Endothelial cell of umbilical vein (primary cell): ENCODE measurements at regions not wholly inside any gene's neighbourhood (a gene's known extent, or its start where the extent isn't known, plus 50 kb on each side); places are given as distances from the start of the nearest gene placed in this dataset.

Source experiments
- BruUV-seq: library from RNA; stranded (reverse); fragments of 400-500 nt; replicated peaks from 2 replicates; lab custom pipeline; 2021; lab: Mats Ljungman, UMichigan
- CTCF ChIA-PET: fragments of 300-600, 350-600 bp; sonication (Branson Sonifier 250); formaldehyde crosslinking; loops from one replicate; lab custom pipeline; 2021; ENCODE audit warnings: antibody characterized with exemption, inconsistent platforms; lab: Charles Lee
- POLR2A ChIA-PET: fragments of 300-600, 350-600 bp; sonication (Branson Sonifier 250); formaldehyde crosslinking; loops from one replicate; lab custom pipeline; 2021; ENCODE audit warnings: antibody characterized with exemption, inconsistent platforms; lab: Charles Lee
- DNase-seq: peaks from one replicate; pipeline ENCODE4 v3.0.0-alpha.2; 2011; ENCODE audit warnings: low read depth, low spot score
- FAIRE-seq: peaks from 2 replicates; lab custom pipeline; 2011; peaks lifted over from hg19 to GRCh38; lab: Jason Lieb, UNC
- H2AFZ ChIP-seq: 2 replicates; pipeline ENCODE4 v1.6.0; 2012; ENCODE audit warnings: low read depth, low read length, control low read depth, inconsistent platforms
- H3K27ac ChIP-seq: 2 replicates; pipeline ENCODE4 v1.5.1; 2011; ENCODE audit warnings: low read depth, mild to moderate bottlenecking, control low read depth, low read length, moderate library complexity; ENCODE audit not compliant: insufficient read depth
- H3K27me3 ChIP-seq, 2 experiments: 2 replicates each; pipeline versions ENCODE4 v1.6.0 to v1.6.1; 2011; ENCODE audit warnings: low read length in 2 of 2, mixed read lengths in 1 of 2; ENCODE audit not compliant: control insufficient read depth in 2 of 2, insufficient read depth in 2 of 2
- H3K36me3 ChIP-seq, 2 experiments: 2 replicates in 1 of 2; 3 replicates in 1 of 2; pipeline ENCODE4 v1.5.1; 2011; ENCODE audit warnings: low read length in 2 of 2, mild to moderate bottlenecking in 1 of 2, moderate library complexity in 1 of 2; ENCODE audit not compliant: control insufficient read depth in 2 of 2, insufficient read depth in 2 of 2; ENCODE audit errors: extremely low read depth in 1 of 2
- H3K4me1 ChIP-seq: 3 replicates; pipeline ENCODE4 v1.5.1; 2011; ENCODE audit warnings: mild to moderate bottlenecking, low read length; ENCODE audit not compliant: control insufficient read depth, insufficient read depth; ENCODE audit errors: extremely low read depth
- H3K4me2 ChIP-seq: 2 replicates; pipeline ENCODE4 v1.6.1; 2011; ENCODE audit warnings: low read length, control low read depth, mixed read lengths; ENCODE audit not compliant: insufficient read depth
- H3K4me3 ChIP-seq, 3 experiments: fragments of 200-600 bp in 1 of 3; sonication (generic), shearing (Covaris generic) in 1 of 3; replicated peaks in 1 of 3; 2 replicates each; pipeline ENCODE4 v1.5.1; 2011 to 2016; ENCODE audit warnings: control low read depth in 3 of 3, low read length in 3 of 3, mild to moderate bottlenecking in 2 of 3, inconsistent platforms in 1 of 3, low read depth in 1 of 3, moderate library complexity in 1 of 3; ENCODE audit not compliant: insufficient read depth in 1 of 3
- H3K79me2 ChIP-seq: 2 replicates; pipeline ENCODE4 v1.6.0; 2012; ENCODE audit warnings: low read length, inconsistent platforms; ENCODE audit not compliant: control insufficient read depth, insufficient read depth
- H3K9ac ChIP-seq: replicated peaks from 2 replicates; pipeline ENCODE3; 2011; ENCODE audit warnings: low read length, control low read depth; ENCODE audit not compliant: insufficient read depth; ENCODE audit errors: extremely low read depth
- H3K9me1 ChIP-seq: replicated peaks from 3 replicates; pipeline ENCODE4 v1.6.0; 2011; ENCODE audit warnings: mild to moderate bottlenecking, low read length; ENCODE audit not compliant: control insufficient read depth, insufficient read depth; ENCODE audit errors: extremely low read depth
- H3K9me3 ChIP-seq: replicated peaks from 2 replicates; pipeline ENCODE4 v1.5.1; 2012; ENCODE audit warnings: low read length, inconsistent platforms; ENCODE audit not compliant: control insufficient read depth, insufficient read depth
- H4K20me1 ChIP-seq: replicated peaks from 2 replicates; pipeline ENCODE3; 2011; ENCODE audit warnings: mild to moderate bottlenecking, low read length; ENCODE audit not compliant: control insufficient read depth, insufficient read depth; ENCODE audit errors: extremely low read depth
- EZH2 ChIP-seq: IDR thresholded peaks from 2 replicates; pipeline ENCODE4 v1.6.1; 2012; ENCODE audit warnings: borderline replicate concordance, low read depth, mild to moderate bottlenecking, moderate library complexity, low read length, inconsistent platforms; ENCODE audit not compliant: severe bottlenecking
- FOS ChIP-seq: IDR thresholded peaks from 2 replicates; pipeline ENCODE4 v1.6.1; 2011; ENCODE audit warnings: mild to moderate bottlenecking, low read length, moderate library complexity, borderline replicate concordance; ENCODE audit not compliant: insufficient read depth
- GATA2 ChIP-seq: IDR thresholded peaks from 2 replicates; pipeline ENCODE4 v1.7.0; 2011; ENCODE audit warnings: low read depth, mild to moderate bottlenecking, moderate library complexity, mixed read lengths, low read length; ENCODE audit not compliant: insufficient read length, insufficient read depth
- JUN ChIP-seq: IDR thresholded peaks from 2 replicates; pipeline ENCODE4 v1.6.1; 2011; ENCODE audit warnings: borderline replicate concordance, low read depth; ENCODE audit not compliant: insufficient read length, insufficient read depth
- MYC ChIP-seq: IDR thresholded peaks from one replicate; pipeline ENCODE4 v1.6.1; 2011; ENCODE audit warnings: mild to moderate bottlenecking, low read depth, low read length
- POLR2A ChIP-seq: IDR thresholded peaks from 2 replicates; pipeline ENCODE4 v1.6.1; 2012; ENCODE audit warnings: low read depth, mild to moderate bottlenecking, control low read depth, low read length
- POLR2AphosphoS5 ChIP-seq: IDR thresholded peaks from 2 replicates; pipeline ENCODE4 v1.6.1; 2012; ENCODE audit warnings: low read depth, mild to moderate bottlenecking, control low read depth, low read length, moderate library complexity; ENCODE audit not compliant: insufficient read depth
- dilution Hi-C: fragments of 300-500 bp; cut with MboI; formaldehyde crosslinking; loops from one replicate; pipeline ENCODE4 v1.15.0; 2019; ENCODE audit warnings: low sequenced_read_pairs; ENCODE audit not compliant: extremely low pct_ligation_motif_present
- intact Hi-C: fragments of 100-400 bp; cut with micrococcal nuclease; formaldehyde crosslinking; loops from one replicate; pipeline ENCODE4 v1.10.0; 2022
- TF ChIP-seq, protein P1 (sequence below), 2 donors: IDR thresholded peaks; 1 replicate in 1 of 2; 2 replicates in 1 of 2; pipeline ENCODE4 v1.5.1; 2011; ENCODE audit warnings: low read length in 2 of 2, mild to moderate bottlenecking in 2 of 2, moderate library complexity in 2 of 2, control low read depth in 1 of 2, inconsistent platforms in 1 of 2, low read depth in 1 of 2; ENCODE audit not compliant: insufficient read depth in 1 of 2; ENCODE audit errors: extremely low read depth in 1 of 2
- TF ChIP-seq, protein P2 (sequence below): IDR thresholded peaks from 2 replicates; pipeline ENCODE4 v1.6.1; 2011; ENCODE audit not compliant: insufficient read depth, insufficient read length

DNA sequence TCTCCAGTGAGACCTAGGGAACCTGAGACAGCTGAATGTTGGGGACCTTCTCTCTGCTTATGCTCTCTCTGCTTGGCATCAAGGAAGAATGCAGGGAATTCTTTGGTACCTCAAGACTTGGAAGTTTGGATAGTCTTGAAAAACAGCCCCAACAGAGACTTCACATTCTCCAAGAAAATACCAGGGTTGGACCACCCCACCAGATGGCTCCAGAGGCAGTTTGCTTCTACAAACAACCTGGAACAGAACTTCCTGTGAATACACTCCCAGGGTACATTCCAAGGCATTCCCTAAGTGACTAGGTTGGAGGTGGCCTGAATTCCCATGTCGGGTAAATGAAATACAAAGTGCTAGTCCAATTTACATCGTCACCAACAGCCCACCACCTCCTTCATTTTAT, 314.4 kb downstream of the PMP22 start:
- Histone ChIP-seq H3K4me2 (no peak overlapping the region), H4K20me1 (no peaks in the 10 kb centered on the region), H2AFZ (no peak overlapping the region), H3K27me3 (no peaks in the 10 kb centered on the region), H3K4me1 (no peaks in the 10 kb centered on the region), H3K9me1 (no peaks in the 10 kb centered on the region), H3K9ac (no peak overlapping the region), H3K4me3 (no peak overlapping the region), H3K79me2 (no peaks in the 10 kb centered on the region), H3K27ac (no peak overlapping the region), H3K36me3 (no peaks in the 10 kb centered on the region), H3K9me3 (no peaks in the 10 kb centered on the region)
- TF ChIP-seq MYC (no peak), FOS (no peak), GATA2 (no peak), EZH2 (no peak), POLR2AphosphoS5 (no peak), POLR2A (no peak), JUN (no peak)
- TF ChIP-seq, protein P1, sequence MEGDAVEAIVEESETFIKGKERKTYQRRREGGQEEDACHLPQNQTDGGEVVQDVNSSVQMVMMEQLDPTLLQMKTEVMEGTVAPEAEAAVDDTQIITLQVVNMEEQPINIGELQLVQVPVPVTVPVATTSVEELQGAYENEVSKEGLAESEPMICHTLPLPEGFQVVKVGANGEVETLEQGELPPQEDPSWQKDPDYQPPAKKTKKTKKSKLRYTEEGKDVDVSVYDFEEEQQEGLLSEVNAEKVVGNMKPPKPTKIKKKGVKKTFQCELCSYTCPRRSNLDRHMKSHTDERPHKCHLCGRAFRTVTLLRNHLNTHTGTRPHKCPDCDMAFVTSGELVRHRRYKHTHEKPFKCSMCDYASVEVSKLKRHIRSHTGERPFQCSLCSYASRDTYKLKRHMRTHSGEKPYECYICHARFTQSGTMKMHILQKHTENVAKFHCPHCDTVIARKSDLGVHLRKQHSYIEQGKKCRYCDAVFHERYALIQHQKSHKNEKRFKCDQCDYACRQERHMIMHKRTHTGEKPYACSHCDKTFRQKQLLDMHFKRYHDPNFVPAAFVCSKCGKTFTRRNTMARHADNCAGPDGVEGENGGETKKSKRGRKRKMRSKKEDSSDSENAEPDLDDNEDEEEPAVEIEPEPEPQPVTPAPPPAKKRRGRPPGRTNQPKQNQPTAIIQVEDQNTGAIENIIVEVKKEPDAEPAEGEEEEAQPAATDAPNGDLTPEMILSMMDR (IDR thresholded peaks at IDR 0.05; ENCODE audit: extremely low read depth in 1 of 2, insufficient read depth in 1 of 2, low read depth in 1 of 2, low read length in 2 of 2), result no peak
- dilution Hi-C loops, result no loop called here
- no peak for FAIRE-seq
- intact Hi-C loops, result no loop called here
- no peak for DNase-seq
- ChIA-PET CTCF (no interaction called here), POLR2A (no interaction called here)
- no TSS peak for BruUV-seq

DNA sequence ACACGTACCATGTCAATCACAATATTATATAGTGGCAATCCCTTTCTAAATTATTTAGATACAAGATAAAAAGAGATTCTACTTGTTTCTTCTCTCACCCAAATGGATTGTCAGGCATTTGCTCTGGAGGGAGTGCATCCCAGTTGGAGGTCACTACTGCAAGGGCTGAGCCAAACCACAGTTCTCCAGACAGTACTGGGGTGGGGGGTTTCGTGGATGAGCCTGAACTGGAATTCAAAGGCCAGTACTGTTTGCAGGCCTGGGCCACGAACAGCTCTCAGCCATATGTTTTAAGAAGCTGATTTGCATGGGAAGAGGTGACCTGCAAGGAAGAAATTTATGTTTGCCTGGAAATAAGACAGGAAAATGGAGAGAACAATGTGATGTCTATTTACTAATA, 314.9 kb downstream of the PMP22 start:
- ChIA-PET POLR2A (no interaction called here), CTCF (no interaction called here)
- FAIRE-seq, result no peak
- no peaks in the 10 kb centered on the region for H4K20me1 ChIP-seq
- H3K4me1 ChIP-seq, result no peaks in the 10 kb centered on the region
- BruUV-seq, result no TSS peak
- H3K36me3 ChIP-seq, result no peaks in the 10 kb centered on the region
- H3K9me1 ChIP-seq, result no peaks in the 10 kb centered on the region
- no peak overlapping the region for H3K4me2 ChIP-seq
- TF ChIP-seq, protein P1 (IDR thresholded peaks at IDR 0.05; ENCODE audit: extremely low read depth in 1 of 2, insufficient read depth in 1 of 2, low read depth in 1 of 2, low read length in 2 of 2), result no peak
- TF ChIP-seq GATA2, result no peak
- TF ChIP-seq, protein P2, sequence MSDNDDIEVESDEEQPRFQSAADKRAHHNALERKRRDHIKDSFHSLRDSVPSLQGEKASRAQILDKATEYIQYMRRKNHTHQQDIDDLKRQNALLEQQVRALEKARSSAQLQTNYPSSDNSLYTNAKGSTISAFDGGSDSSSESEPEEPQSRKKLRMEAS, result no peak
- no peak for TF ChIP-seq POLR2AphosphoS5
- no peak for TF ChIP-seq MYC
- no peak for TF ChIP-seq EZH2
- TF ChIP-seq JUN, result no peak
- TF ChIP-seq POLR2A, result no peak
- TF ChIP-seq FOS, result no peak
- no peak overlapping the region for H2AFZ ChIP-seq
- intact Hi-C loops (no loop called here), dilution Hi-C loops (no loop called here)
- no peak overlapping the region for H3K27ac ChIP-seq
- no peaks in the 10 kb centered on the region for H3K27me3 ChIP-seq
- H3K9ac ChIP-seq, result no peak overlapping the region
- no peak for DNase-seq
- H3K4me3 ChIP-seq, result no peak overlapping the region
- no peaks in the 10 kb centered on the region for H3K79me2 ChIP-seq
- H3K9me3 ChIP-seq, result peaks cover 2% of the 10 kb centered on the region
